PC-3 (cell line): ENCODE measurements at regions not wholly inside any gene's neighbourhood (a gene's known extent, or its start where the extent isn't known, plus 50 kb on each side); places are given as distances from the start of the nearest gene placed in this dataset.

Experiments
- ATAC-seq: fragments of 200-7000 bp; cut with Tn5 transposase; 2 replicates; pipeline ENCODE4 v1.9.1; 2020; ENCODE audit warnings: mild to moderate bottlenecking, moderate library complexity
- BruUV-seq: library from RNA; stranded (reverse); fragments of 400-500 nt; replicated peaks from 2 replicates; lab custom pipeline; 2021; lab: Mats Ljungman, UMichigan
- CTCF ChIA-PET: fragments of 300-600 bp; sonication (Branson Sonifier 250); formaldehyde crosslinking; loops from one replicate; lab custom pipeline; 2022; ENCODE audit warnings: antibody characterized with exemption; lab: Charles Lee
- POLR2A ChIA-PET: fragments of 300-600 bp; sonication (Branson Sonifier 250); formaldehyde crosslinking; loops from one replicate; lab custom pipeline; 2022; ENCODE audit warnings: antibody characterized with exemption; ENCODE audit not compliant: unreplicated experiment; lab: Charles Lee
- DNase-seq: peaks from one replicate; pipeline ENCODE4 v3.0.0-alpha.2; 2015
- H2AFZ ChIP-seq: fragments of 300-600 bp; sonication (generic); 2 replicates; pipeline ENCODE4 v1.6.0; 2016; ENCODE audit warnings: antibody characterized with exemption, low read length
- H3F3A ChIP-seq: fragments of 300-600 bp; sonication (generic); one replicate; pipeline ENCODE4 v1.6.0; 2017; ENCODE audit warnings: antibody characterized with exemption, low read length, control low read depth, mild to moderate bottlenecking; ENCODE audit not compliant: unreplicated experiment
- H3K27ac ChIP-seq: fragments of 300-600 bp; sonication (generic); 2 replicates; pipeline ENCODE4 v1.5.1; 2016; ENCODE audit warnings: mild to moderate bottlenecking, low read length
- H3K27me3 ChIP-seq: fragments of 300-600 bp; sonication (generic); 2 replicates; pipeline ENCODE4 v1.6.1; 2016; ENCODE audit warnings: low read length, mixed read lengths
- H3K36me3 ChIP-seq: fragments of 300-600 bp; sonication (generic); 2 replicates; pipeline ENCODE4 v1.6.1; 2016; ENCODE audit warnings: low read depth, mixed run types, low read length, mixed read lengths
- H3K4me1 ChIP-seq: fragments of 300-600 bp; sonication (generic); 2 replicates; pipeline ENCODE4 v1.5.1; 2016; ENCODE audit warnings: low read length; ENCODE audit not compliant: insufficient read depth
- H3K4me2 ChIP-seq: fragments of 300-600 bp; sonication (generic); 2 replicates; pipeline ENCODE4 v1.6.0; 2016; ENCODE audit warnings: low read length
- H3K4me3 ChIP-seq: fragments of 300-600 bp; sonication (generic); 2 replicates; pipeline ENCODE4 v1.5.1; 2016; ENCODE audit warnings: mild to moderate bottlenecking, low read length, mixed read lengths
- H3K79me2 ChIP-seq: fragments of 300-600 bp; sonication (generic); 2 replicates; pipeline ENCODE4 v1.6.1; 2017; ENCODE audit warnings: low read length, mixed read lengths
- H3K9ac ChIP-seq: fragments of 300-600 bp; sonication (generic); 2 replicates; pipeline ENCODE4 v1.6.0; 2016; ENCODE audit warnings: mild to moderate bottlenecking, low read length
- H3K9me2 ChIP-seq: fragments of 300-600 bp; sonication (generic); replicated peaks from 2 replicates; pipeline ENCODE4 v1.6.1; 2016; ENCODE audit warnings: mixed run types, low read length, mixed read lengths
- H3K9me3 ChIP-seq: fragments of 300-600 bp; sonication (generic); 2 replicates; pipeline ENCODE4 v1.6.1; 2016; ENCODE audit warnings: low read length, mixed read lengths
- H4K20me1 ChIP-seq: fragments of 300-600 bp; sonication (generic); 2 replicates; pipeline ENCODE4 v1.6.1; 2016; ENCODE audit warnings: low read length, mixed read lengths
- EZH2 ChIP-seq: fragments of 300-600 bp; sonication (generic); IDR thresholded peaks from one replicate; pipeline ENCODE4 v1.6.1; 2017; ENCODE audit warnings: antibody characterized with exemption, mild to moderate bottlenecking, low read length; ENCODE audit not compliant: unreplicated experiment
- EZH2phosphoT487 ChIP-seq: fragments of 300-600 bp; sonication (generic); IDR thresholded peaks from 2 replicates; pipeline ENCODE4 v1.6.1; 2018; ENCODE audit warnings: mild to moderate bottlenecking, antibody characterized with exemption, low read length, borderline replicate concordance
- intact Hi-C: fragments of 100-400 bp; cut with micrococcal nuclease; formaldehyde crosslinking; loops from 2 replicates; pipeline ENCODE4 v1.9.0; 2023
- TF ChIP-seq, protein P1 (sequence below): fragments of 300-600 bp; sonication (generic); conservative IDR thresholded peaks from 2 replicates; pipeline ENCODE4 v1.5.1; 2017; ENCODE audit warnings: antibody characterized with exemption, low read depth, mild to moderate bottlenecking, low read length

DNA sequence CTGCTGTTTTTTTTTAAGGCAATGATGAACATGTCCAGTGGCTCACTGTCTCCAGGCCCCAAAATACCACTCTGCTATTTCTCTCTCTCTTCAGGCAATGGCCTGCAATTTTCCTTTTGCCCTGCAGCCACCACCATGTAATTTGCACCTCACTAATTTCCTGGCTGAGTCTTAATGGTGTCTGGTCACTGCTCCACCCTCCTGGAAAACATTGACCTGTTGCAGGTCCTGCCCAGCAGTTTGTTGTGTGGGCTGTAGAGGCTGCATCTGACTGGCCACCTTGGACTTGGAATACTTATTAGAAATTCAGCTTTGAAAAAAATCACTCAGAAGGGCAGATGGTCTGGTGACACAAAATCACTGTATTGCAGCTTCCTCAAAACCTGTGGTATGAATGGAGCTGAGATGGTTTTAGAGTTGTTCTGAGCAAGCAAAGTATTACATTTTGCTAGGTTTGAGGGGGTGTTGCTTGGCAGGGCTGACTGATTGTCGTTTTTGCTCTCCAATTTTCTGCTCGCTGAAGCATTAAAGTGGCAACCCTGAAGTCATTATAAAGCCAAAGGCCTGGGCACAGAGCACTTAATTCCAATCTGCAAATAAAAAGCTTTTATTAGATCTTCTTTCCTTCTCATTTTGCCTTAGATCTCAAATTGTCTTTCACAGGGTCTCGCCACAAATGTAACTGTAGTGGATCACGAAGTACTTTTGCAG, 134.8 kb downstream of the TMEM174 start:
- Histone ChIP-seq H3K4me2 (no peak overlapping the region), H3K4me1 (peaks cover 9% of the 10 kb centered on the region), H3K27me3 (no peaks in the 10 kb centered on the region), H3K9me3 (no peaks in the 10 kb centered on the region), H3K36me3 (no peaks in the 10 kb centered on the region), H3K27ac (no peak overlapping the region), H3K9ac (no peak overlapping the region), H3K9me2 (no peaks in the 10 kb centered on the region), H3F3A (no peaks in the 10 kb centered on the region), H3K4me3 (no peak overlapping the region), H3K79me2 (no peaks in the 10 kb centered on the region), H2AFZ (no peak overlapping the region), H4K20me1 (no peaks in the 10 kb centered on the region)
- POLR2A ChIA-PET: no interaction called here
- ATAC-seq (no peak), DNase-seq (no peak)
- no peak for TF ChIP-seq EZH2
- TF ChIP-seq, protein P1, sequence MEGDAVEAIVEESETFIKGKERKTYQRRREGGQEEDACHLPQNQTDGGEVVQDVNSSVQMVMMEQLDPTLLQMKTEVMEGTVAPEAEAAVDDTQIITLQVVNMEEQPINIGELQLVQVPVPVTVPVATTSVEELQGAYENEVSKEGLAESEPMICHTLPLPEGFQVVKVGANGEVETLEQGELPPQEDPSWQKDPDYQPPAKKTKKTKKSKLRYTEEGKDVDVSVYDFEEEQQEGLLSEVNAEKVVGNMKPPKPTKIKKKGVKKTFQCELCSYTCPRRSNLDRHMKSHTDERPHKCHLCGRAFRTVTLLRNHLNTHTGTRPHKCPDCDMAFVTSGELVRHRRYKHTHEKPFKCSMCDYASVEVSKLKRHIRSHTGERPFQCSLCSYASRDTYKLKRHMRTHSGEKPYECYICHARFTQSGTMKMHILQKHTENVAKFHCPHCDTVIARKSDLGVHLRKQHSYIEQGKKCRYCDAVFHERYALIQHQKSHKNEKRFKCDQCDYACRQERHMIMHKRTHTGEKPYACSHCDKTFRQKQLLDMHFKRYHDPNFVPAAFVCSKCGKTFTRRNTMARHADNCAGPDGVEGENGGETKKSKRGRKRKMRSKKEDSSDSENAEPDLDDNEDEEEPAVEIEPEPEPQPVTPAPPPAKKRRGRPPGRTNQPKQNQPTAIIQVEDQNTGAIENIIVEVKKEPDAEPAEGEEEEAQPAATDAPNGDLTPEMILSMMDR: no peak
- no peak for TF ChIP-seq EZH2phosphoT487
- no TSS peak for BruUV-seq
- CTCF ChIA-PET: no interaction called here
- intact Hi-C loops: loop anchor here (10.0 kb wide), 1 partner anchor 223 kb away; no protein-coding TSS in a partner anchor

DNA sequence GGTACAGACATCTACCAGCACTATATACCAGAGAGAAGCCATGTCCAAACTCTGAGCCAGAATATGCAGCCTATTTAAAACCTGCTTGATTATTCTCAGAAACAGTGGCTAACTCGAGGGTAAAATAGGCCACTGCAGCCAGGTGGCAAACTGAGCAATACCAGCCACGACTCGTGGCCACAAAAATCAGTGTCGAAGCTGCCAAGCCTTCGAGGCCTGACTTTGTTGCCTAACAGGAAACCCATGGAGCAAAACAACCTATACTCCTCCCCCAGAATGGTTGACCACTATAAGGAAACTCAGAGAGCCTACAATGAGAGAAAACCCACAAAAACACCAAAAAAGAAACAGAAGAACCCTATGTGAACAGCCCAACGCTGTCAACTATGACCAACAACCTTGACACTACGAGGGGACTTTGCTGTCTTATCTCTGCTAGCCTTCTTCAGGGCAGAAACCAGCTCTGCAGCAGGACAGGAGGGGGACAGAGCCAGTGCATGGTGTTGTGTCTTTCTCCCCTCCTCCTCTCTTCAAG, 133.8 kb downstream of the TMEM174 start:
- ATAC-seq: no peak

DNA sequence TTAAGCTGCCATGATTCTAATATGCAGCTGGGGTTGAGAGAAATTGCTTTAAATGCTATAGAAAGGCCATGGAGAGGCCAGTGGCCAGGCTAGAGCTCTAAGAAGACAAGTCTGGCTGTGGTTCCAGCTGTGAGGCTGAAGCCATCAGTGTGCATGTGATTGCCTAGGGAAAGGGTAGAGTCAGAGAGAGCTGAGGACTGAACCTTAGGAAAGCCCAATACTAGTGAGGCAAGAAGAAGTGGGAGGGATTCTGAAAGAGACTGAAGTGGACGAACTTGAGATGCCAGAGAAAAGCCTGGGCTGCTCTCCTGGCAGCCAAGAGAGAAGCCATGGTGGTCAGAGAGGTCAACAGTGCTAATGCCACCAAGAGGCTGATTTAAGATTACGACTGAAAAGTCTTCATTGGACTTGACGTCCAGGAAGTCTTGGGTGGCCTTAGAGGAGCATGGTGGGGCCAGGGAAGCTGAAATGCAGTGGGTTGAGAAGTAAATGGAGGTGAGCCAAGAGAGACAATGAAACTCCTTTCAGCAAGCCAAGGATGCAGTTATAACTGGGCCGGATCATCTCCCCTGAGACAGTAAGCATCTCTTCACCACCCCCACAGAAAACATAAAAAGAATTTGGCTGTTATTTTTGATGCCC, 133.2 kb downstream of the TMEM174 start:
- Histone ChIP-seq H3K79me2 (no peaks in the 10 kb centered on the region), H4K20me1 (no peaks in the 10 kb centered on the region), H3K9ac (no peak overlapping the region), H3K9me2 (no peaks in the 10 kb centered on the region), H3K27me3 (no peaks in the 10 kb centered on the region), H3K27ac (no peak overlapping the region), H3K9me3 (no peaks in the 10 kb centered on the region), H3K4me2 (no peak overlapping the region), H3K36me3 (no peaks in the 10 kb centered on the region), H3F3A (no peaks in the 10 kb centered on the region), H3K4me1 (peaks cover 5% of the 10 kb centered on the region), H3K4me3 (no peak overlapping the region), H2AFZ (no peak overlapping the region)
- POLR2A ChIA-PET: no interaction called here
- no TSS peak for BruUV-seq
- TF ChIP-seq EZH2: no peak
- TF ChIP-seq, protein P1: no peak
- TF ChIP-seq EZH2phosphoT487: no peak
- ATAC-seq (no peak), DNase-seq (no peak)
- CTCF ChIA-PET: no interaction called here
- intact Hi-C loops: loop anchor here (10.0 kb wide), 1 partner anchor 221 kb away; no protein-coding TSS in a partner anchor

More for the DNA sequence above, 133.8 kb downstream of the TMEM174 start:
- TF ChIP-seq EZH2: no peak
- Histone ChIP-seq H3K9me3 (no peaks in the 10 kb centered on the region), H3F3A (no peaks in the 10 kb centered on the region), H3K4me2 (no peak overlapping the region), H3K9ac (no peak overlapping the region), H3K27me3 (no peaks in the 10 kb centered on the region), H3K79me2 (no peaks in the 10 kb centered on the region), H4K20me1 (no peaks in the 10 kb centered on the region), H3K27ac (no peak overlapping the region), H3K4me3 (no peak overlapping the region), H3K4me1 (peaks cover 9% of the 10 kb centered on the region), H2AFZ (no peak overlapping the region), H3K9me2 (no peaks in the 10 kb centered on the region), H3K36me3 (no peaks in the 10 kb centered on the region)
- DNase-seq: no peak
- intact Hi-C loops: loop anchor here (10.0 kb wide), 1 partner anchor 222 kb away; no protein-coding TSS in a partner anchor
- CTCF ChIA-PET: no interaction called here
- POLR2A ChIA-PET: no interaction called here
- no TSS peak for BruUV-seq
